Medulla oblongata (tissue), 1 donor: ENCODE measurements at regions not wholly inside any gene's neighbourhood (a gene's known extent, or its start where the extent isn't known, plus 50 kb on each side); places are given as distances from the start of the nearest gene placed in this dataset.

Experiments used
- DNase-seq: peaks from one replicate; pipeline ENCODE4 v3.0.0-alpha.2; 2015; ENCODE audit errors: extremely low spot score

- DNase-seq = no peak
These were observed 122.1 kb upstream of the DYNLRB2 start for GRCh38 chr16:80418517-80419355.

DNA sequence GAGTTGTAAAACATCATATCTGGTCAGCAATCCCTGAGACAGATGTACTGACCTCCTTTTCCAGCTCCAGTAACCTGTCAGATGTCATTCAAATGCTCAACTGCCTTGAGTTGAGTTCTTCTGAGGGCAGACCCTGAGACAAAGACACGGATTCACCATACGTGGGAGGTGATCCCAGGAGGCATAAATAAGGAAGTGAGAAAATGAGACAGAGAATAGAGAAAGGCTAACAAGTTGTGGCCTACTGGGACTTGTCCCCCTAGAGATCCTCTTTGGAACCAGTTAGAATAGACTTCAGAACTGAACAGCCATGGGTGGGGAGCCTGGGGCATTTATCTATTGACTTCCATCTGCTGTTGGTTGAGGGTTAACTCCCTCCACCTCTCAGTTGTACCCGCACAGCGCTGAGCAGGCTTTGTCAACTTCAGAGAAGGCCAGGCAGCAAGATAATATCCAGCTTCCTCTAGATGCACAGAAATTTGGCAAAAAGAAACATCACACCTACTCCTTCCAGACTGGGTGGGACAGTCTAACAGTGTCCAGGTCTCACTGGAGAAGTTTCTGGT lies 123.0 kb upstream of the DYNLRB2 start:
- DNase-seq = no peak

DNA sequence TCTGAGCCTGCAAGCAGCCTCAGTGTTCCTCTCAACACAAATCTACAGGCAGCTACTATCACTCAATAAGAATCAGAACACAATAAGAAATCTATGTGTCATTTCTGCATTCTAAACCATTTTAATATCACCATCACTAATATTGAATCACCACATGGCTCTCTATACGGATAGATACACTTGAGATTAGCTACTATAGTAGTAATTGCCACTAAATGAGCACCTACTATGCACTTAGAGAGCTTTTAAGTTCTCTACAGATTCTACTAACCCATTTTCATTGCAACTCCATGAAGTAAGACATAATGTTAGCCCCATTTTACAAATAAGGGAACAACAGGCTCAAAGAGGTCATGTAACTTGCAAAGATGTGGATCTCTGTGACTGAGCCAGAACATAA lies 132.8 kb upstream of the DYNLRB2 start:
- DNase-seq = no peak

DNA sequence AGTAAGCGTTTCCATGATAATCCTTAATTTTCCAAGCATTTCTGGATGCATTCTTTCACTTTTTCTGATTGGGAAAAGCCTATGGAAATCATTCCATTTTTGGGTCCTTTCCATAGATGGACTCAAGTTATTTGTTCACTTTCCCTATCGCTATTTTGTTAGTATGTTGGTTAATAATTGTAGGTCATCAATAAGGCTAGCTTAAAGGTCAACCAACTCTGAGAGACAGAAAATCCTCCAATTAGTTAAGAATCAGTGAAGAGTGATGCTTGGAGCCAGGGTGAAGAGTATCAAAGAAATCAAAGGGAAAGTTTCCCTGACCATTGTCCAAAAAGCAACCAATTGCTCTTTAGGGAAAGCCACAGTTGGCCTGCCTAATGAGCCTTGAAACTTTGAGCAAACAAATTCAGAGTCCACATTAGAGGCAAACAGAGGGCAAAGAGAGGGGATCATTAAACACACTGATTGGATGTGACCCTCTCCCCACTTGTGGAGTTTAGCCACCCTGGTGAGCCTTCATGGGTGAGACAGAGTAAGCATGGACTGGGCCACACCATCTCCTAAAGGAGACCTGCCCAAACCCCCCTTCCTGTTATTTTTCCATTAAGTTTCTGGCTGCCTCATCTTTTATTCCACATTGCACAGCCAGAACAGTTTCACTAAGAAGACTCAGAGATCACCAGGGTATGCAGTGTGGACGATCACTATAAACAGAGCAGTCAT lies 133.4 kb upstream of the DYNLRB2 start:
- DNase-seq = peak; percentile 4

- DNase-seq = no peak
These were observed 135.9 kb upstream of the DYNLRB2 start for GRCh38 chr16:80404847-80405246.

DNA sequence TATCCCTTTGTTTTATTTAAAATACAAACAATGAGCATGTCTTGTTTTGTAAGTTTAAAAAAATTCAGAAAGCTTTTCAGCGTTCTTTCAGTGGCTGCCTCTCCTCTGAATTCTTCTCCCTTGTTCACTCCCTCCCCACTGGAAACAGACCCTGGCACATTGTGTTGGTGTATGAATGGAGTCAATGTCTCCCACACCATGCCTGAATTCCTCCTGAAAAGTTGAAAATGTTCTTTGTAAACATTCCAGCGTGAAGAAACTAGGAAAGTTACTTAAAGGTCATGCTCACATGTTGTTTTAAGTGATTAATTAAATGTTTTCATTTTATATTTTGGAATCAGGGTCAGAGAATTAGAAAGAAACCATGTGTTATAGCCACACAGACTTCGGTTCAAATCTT lies 136.9 kb upstream of the DYNLRB2 start:
- peak; percentile 51 for DNase-seq

GRCh38 chr16:80390871-80391489 lies 149.8 kb upstream of the DYNLRB2 start:
- peak; percentile 37 for DNase-seq

GRCh38 chr16:80390046-80390445 lies 150.7 kb upstream of the DYNLRB2 start:
- DNase-seq = no peak

GRCh38 chr16:80389338-80389737 lies 151.5 kb upstream of the DYNLRB2 start:
- no peak for DNase-seq

DNA sequence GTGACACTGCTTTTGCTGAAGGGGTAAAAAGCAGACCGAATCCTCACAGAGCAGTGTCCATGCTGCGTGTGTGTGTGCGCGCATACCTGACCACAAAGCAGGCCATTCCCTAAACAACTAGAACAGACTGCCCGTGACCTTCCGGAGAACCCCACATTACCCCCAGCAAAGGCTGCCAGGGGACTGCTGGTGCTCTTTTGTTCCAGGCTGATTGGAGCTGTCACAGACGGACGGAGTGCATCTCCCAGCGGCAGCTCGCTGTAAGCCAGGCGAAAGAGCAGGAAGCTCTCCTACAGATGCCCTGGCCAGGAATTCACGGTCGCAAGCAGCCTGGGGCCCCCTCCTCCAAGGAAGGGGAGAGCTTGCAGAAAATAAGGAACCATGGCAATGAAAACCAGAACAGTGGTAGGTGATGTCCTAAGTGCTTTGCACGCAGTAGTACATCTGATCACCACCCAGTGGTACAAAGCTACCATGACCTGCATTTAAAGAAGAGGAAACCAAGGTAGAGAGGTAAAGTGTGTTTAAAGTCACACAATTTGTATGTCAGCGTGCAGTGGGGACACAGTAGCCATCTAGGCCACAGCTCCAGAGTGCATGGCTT lies 153.4 kb upstream of the DYNLRB2 start:
- DNase-seq = no peak

- no peak for DNase-seq
These were observed 155.9 kb upstream of the DYNLRB2 start for GRCh38 chr16:80384862-80385261.

- no peak for DNase-seq
These were observed 160.3 kb upstream of the DYNLRB2 start for GRCh38 chr16:80380514-80380913.

GRCh38 chr16:80377096-80377956 lies 163.5 kb upstream of the DYNLRB2 start:
- DNase-seq = no peak

- DNase-seq = no peak
These were observed 164.8 kb upstream of the DYNLRB2 start for GRCh38 chr16:80375973-80376372.

- no peak for DNase-seq
These were observed 165.3 kb upstream of the DYNLRB2 start for GRCh38 chr16:80375513-80375912.

DNA sequence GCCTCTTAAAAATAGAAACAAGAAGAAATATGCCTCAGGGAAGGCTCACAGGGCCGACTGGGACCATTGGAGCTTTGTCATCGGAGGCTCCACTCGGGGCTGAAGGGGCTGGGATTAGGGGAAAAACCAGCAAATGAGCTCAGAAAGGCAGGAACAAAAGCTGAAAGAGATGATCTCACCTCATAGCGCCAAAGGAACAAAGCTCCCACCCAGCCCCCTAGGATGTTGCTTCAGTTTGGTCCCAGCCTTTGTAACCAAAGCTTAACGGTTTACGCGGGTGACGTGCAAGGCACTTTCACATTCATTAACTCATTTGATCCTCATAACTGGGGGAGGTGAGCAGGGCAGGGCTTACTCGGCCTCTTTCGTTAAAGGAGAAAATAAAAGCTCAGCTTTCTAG lies 168.5 kb upstream of the DYNLRB2 start:
- DNase-seq = no peak

DNA sequence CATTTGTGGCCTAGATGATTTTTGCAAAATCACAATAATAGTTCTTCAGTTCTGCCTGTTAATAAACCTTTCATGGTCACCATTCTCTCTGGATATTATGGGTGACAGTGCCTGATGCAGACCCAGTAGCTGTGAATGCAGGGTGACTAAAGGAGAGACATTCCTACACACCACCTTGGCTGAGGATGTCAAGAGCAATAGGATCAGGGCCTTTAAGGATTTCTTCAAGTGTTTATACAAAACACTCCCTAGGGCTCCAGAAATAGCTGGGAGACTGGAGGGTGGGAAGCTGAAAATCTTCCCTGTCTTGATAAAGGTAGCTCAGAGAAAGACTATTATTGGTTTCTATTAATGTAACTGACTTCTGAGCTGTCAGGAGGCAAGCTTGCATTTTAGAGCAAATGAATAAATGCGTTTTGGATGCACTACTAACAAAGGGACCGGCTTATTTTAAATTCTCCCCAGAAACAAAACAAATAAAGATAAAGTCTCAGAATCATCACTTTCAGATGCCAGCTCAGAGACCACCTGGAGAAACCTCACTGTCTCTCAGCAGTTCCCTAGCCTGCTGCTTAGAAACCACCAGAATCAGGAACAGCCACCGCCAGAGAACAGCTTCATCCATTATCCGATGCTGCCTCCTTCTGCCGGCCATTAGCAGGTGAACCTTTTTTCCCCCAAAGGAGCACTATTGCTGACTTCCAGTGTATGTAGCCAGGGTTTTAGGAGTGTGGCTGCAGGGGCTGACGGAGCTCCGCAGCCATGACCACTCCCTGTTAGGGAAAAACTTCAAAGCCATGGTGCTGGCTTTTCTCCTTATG lies 171.4 kb upstream of the DYNLRB2 start:
- DNase-seq = peak; percentile 68

DNA sequence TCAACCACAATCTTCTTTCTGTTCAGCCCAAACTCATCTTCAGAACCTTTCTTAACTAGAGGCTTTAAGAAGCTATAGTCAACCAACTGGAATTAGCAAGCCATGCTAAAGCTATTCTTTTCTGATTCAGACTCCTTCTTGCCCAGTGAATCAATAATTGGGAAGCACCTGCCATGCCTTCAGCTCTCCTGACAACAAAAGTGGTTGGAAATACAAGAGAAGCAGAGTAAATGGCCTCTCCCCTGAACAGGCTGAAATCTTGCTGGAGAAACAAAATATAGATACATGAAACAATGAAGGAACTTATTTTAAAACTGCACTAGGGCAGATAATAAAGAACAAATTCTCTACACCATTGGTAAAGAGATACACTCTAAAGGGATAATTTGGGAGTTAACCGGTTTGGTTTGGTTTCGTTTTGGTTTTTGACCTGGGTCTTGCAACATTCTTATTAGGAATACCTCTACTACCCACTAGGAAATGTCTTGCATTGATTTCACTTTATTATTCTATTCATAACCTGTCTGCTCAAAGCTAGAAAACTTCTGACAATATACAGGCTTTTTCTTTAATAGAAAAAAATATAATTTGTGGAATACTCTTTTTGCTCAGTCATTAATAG lies 173.6 kb upstream of the DYNLRB2 start:
- DNase-seq = no peak

- no peak for DNase-seq
These were observed 174.8 kb upstream of the DYNLRB2 start for GRCh38 chr16:80366023-80366422.

DNA sequence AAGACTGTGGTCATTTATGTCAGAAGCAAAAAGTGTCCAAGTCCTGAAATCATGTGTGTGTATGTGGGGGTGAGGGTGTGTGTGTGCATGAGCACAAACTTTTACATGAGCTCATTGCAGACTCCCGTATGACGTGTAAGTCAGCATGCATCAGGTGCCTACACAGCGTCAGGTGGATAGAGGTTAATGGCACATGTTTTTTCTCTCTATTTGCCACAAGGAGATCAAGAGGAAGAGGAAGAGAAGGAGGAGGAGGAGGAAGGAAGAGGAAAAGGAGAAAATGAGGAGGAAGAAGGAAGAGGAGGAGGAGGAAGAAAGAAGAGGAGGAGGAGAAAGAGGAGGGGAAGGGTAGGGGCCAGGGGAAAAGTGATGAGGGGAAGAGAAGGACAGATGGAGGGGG lies 178.0 kb upstream of the DYNLRB2 start:
- DNase-seq = no peak
